ENCODE measurements at regions not wholly inside any gene's neighbourhood (a gene's known extent, or its start where the extent isn't known, plus 50 kb on each side); places are given as distances from the start of the nearest gene placed in this dataset.
"Not testable (repeated sequence)": the region's sequence is repeated elsewhere in the genome, so short reads cannot be mapped to it uniquely, and the experiment has no call there.

DNA sequence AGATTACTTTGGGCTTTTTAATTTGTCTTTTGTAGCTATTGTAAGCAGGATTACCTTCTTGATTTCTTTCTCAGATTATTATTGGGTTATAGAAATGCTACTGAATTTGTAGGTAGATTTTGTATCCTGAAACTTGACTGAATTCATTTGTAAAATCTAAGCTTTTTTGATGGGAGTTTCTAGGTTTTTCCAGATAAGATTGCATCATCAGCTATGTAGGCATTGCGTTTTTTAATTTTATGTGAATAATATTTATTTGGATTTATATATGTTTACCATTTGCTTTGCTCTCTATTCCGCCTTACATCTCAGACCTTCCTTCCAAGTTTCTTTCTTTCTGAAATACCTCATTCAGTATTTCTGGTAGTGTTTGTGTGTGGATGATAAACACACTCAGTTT, 351.7 kb upstream of the ANKRD30A start:
- Histone ChIP-seq H3K4me3 (ENCODE audit: severe bottlenecking) (no peak overlapping the region), H3K27ac (ENCODE audit: poor library complexity, severe bottlenecking) (no peak overlapping the region), H3K4me1 (ENCODE audit: insufficient read depth, poor library complexity, severe bottlenecking) (no peaks in the 10 kb centered on the region), H3K9me3 (ENCODE audit: severe bottlenecking) (no peaks in the 10 kb centered on the region), H3K36me3 (ENCODE audit: low read depth) (no peaks in the 10 kb centered on the region), H3K27me3 (ENCODE audit: insufficient read depth, poor library complexity, severe bottlenecking) (no peaks in the 10 kb centered on the region)
- ATAC-seq (ENCODE audit: low read depth) (no peak), DNase-seq (ENCODE audit: low spot score) (no peak)
- TF ChIP-seq, protein P1, sequence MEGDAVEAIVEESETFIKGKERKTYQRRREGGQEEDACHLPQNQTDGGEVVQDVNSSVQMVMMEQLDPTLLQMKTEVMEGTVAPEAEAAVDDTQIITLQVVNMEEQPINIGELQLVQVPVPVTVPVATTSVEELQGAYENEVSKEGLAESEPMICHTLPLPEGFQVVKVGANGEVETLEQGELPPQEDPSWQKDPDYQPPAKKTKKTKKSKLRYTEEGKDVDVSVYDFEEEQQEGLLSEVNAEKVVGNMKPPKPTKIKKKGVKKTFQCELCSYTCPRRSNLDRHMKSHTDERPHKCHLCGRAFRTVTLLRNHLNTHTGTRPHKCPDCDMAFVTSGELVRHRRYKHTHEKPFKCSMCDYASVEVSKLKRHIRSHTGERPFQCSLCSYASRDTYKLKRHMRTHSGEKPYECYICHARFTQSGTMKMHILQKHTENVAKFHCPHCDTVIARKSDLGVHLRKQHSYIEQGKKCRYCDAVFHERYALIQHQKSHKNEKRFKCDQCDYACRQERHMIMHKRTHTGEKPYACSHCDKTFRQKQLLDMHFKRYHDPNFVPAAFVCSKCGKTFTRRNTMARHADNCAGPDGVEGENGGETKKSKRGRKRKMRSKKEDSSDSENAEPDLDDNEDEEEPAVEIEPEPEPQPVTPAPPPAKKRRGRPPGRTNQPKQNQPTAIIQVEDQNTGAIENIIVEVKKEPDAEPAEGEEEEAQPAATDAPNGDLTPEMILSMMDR (IDR thresholded peaks at IDR 0.05; ENCODE audit: poor library complexity, severe bottlenecking): no peak

DNA sequence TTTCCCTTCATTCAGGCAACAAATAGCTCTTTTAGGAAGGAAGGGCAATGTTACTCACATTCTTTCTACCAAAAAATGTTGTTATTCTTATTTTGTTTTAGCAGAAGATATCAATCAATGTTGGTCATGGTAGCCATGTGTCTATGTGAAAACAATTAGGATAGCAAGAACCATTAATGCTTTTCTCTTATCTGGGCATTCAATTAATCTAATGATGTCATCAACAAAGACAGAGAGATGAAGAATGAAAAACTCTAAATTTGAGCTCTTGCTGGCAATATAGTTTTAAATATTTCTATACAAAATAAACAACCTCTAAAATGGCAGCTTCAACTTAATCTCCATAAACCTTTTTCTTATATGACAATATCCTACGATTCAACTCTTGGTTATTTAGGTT, 353.7 kb upstream of the ANKRD30A start:
- Histone ChIP-seq H3K27ac (ENCODE audit: poor library complexity, severe bottlenecking) (no peak overlapping the region), H3K36me3 (ENCODE audit: low read depth) (no peaks in the 10 kb centered on the region), H3K4me3 (ENCODE audit: severe bottlenecking) (no peak overlapping the region), H3K4me1 (ENCODE audit: insufficient read depth, poor library complexity, severe bottlenecking) (no peaks in the 10 kb centered on the region), H3K27me3 (ENCODE audit: insufficient read depth, poor library complexity, severe bottlenecking) (no peaks in the 10 kb centered on the region), H3K9me3 (ENCODE audit: severe bottlenecking) (no peaks in the 10 kb centered on the region)
- TF ChIP-seq, protein P1 (IDR thresholded peaks at IDR 0.05; ENCODE audit: poor library complexity, severe bottlenecking): no peak
- DNase-seq (ENCODE audit: low spot score) (no peak), ATAC-seq (ENCODE audit: low read depth) (no peak)

DNA sequence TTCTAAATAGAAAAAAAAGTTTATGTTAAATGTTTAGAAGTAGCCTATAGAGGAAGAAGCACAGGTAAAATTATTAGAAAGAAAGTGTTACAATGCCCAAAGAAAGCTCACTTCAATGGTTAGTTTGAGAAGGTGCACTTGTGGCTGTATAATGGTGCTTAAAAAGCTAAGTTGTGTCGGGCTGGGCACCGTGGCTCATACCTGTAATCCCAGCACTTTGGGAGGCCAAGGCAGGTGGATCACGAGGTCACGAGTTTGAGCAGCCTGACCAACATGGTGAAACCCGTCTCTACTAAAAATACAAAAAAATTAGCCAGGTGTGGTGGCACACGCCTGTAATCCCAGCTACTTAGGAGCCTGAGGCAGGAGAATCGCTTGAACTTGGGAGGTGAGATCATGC, 355.7 kb upstream of the ANKRD30A start:
- H3K9me3 ChIP-seq (ENCODE audit: severe bottlenecking); H3K27me3 ChIP-seq (ENCODE audit: insufficient read depth, poor library complexity, severe bottlenecking); DNase-seq (ENCODE audit: low spot score); H3K4me1 ChIP-seq (ENCODE audit: insufficient read depth, poor library complexity, severe bottlenecking); H3K36me3 ChIP-seq (ENCODE audit: low read depth); ATAC-seq (ENCODE audit: low read depth); H3K27ac ChIP-seq (ENCODE audit: poor library complexity, severe bottlenecking); H3K4me3 ChIP-seq (ENCODE audit: severe bottlenecking): not testable (repeated sequence)

DNA sequence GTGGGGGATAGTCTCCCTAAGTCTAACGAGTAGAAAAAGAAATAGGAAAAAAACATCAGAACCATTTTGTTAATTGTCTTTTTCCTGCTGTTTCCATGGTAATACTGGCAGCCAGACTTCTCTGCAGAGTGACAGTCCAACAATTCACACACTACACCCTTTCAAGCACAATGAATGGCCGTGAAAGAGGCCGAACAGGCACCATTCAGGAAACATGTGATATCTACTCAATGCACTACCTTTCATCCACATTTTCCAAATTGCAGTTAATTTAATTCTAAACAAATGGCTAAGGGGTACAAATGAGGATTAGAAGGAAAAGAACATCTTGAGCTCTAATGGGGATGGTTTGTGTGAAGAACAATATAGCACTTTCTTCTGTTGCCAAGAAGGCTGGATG, 358.5 kb upstream of the ANKRD30A start:
- no peak for DNase-seq (ENCODE audit: low spot score)
- Histone ChIP-seq H3K27ac (ENCODE audit: poor library complexity, severe bottlenecking) (no peak overlapping the region), H3K4me1 (ENCODE audit: insufficient read depth, poor library complexity, severe bottlenecking) (no peaks in the 10 kb centered on the region), H3K27me3 (ENCODE audit: insufficient read depth, poor library complexity, severe bottlenecking) (no peaks in the 10 kb centered on the region), H3K9me3 (ENCODE audit: severe bottlenecking) (no peaks in the 10 kb centered on the region), H3K36me3 (ENCODE audit: low read depth) (no peaks in the 10 kb centered on the region), H3K4me3 (ENCODE audit: severe bottlenecking) (no peak overlapping the region)
- no peak for ATAC-seq (ENCODE audit: low read depth)
- TF ChIP-seq, protein P1 (IDR thresholded peaks at IDR 0.05; ENCODE audit: poor library complexity, severe bottlenecking): no peak

DNA sequence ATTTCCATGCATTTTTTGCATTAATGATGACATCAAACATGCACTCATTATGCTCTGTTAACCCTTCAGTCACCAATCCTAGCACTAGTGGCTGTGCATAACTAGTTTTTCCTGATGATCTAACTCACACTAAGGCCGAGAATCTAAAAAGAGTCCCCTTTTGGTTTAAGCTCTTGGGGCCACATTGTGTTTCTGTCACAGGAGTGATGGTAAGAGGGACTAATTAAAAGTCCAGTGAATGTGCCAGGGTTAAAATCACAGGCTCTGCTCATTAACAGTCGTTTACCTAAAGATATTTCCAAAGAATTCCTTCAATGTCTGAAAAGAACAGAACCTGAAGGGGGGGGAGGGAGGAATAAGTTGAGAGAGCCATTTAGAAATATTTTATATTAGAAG, 359.0 kb upstream of the ANKRD30A start:
- H3K27me3 ChIP-seq (ENCODE audit: insufficient read depth, poor library complexity, severe bottlenecking): no peaks in the 10 kb centered on the region
- H3K9me3 ChIP-seq (ENCODE audit: severe bottlenecking): no peaks in the 10 kb centered on the region
- DNase-seq (ENCODE audit: low spot score) (no peak), ATAC-seq (ENCODE audit: low read depth) (no peak)
- no peaks in the 10 kb centered on the region for H3K4me1 ChIP-seq (ENCODE audit: insufficient read depth, poor library complexity, severe bottlenecking)
- no peak overlapping the region for H3K4me3 ChIP-seq (ENCODE audit: severe bottlenecking)
- H3K36me3 ChIP-seq (ENCODE audit: low read depth): no peaks in the 10 kb centered on the region
- H3K27ac ChIP-seq (ENCODE audit: poor library complexity, severe bottlenecking): no peak overlapping the region
- TF ChIP-seq, protein P1 (IDR thresholded peaks at IDR 0.05; ENCODE audit: poor library complexity, severe bottlenecking): no peak
